ENCODE measurements at regions not wholly inside any gene's neighbourhood (a gene's known extent, or its start where the extent isn't known, plus 50 kb on each side); places are given as distances from the start of the nearest gene placed in this dataset.

DNA sequence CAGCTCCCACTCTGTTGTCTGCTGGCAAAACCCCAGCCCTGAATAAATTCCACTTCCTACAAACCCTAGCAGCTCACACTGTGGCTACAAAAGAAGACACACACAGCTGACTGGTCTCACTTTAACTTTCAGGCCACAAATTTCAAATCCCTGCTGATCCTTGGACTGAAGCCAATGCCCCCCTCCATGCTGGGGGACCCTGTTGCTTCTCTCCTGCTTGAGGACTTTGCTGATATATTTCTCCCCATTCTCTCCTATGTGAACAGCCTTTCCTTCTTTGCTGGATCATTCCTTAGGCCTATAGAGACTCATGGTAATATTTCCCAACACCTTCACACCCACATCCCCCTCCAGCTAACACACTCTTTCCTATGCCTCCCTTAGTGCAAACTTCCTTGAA is 79.6 kb upstream of the ADRA1B start:
- Histone ChIP-seq H4K20me1 (replicated peaks; ENCODE audit: control insufficient read depth, extremely low read depth, insufficient read depth, low read length) (no peaks in the 10 kb centered on the region), H3K27ac (ENCODE audit: insufficient read depth, low read depth, low read length) (no peak overlapping the region), H2AFZ (ENCODE audit: low read depth, low read length) (no peak overlapping the region), H3K27me3 (ENCODE audit: control insufficient read depth in 2 of 2, insufficient read depth in 2 of 2, low read length in 2 of 2) (no peaks in the 10 kb centered on the region), H3K36me3 (ENCODE audit: control insufficient read depth in 2 of 2, extremely low read depth in 1 of 2, insufficient read depth in 2 of 2, low read length in 2 of 2) (no peaks in the 10 kb centered on the region), H3K4me1 (ENCODE audit: control insufficient read depth, extremely low read depth, insufficient read depth, low read length) (no peaks in the 10 kb centered on the region), H3K79me2 (ENCODE audit: control insufficient read depth, insufficient read depth, low read length) (no peaks in the 10 kb centered on the region), H3K4me2 (ENCODE audit: insufficient read depth, low read length) (no peak overlapping the region), H3K4me3 (replicated peaks in 1 of 3; ENCODE audit: insufficient read depth in 1 of 3, low read depth in 1 of 3, low read length in 3 of 3) (no peak overlapping the region), H3K9me3 (replicated peaks; ENCODE audit: control insufficient read depth, insufficient read depth, low read length) (no peaks in the 10 kb centered on the region), H3K9ac (replicated peaks; ENCODE audit: extremely low read depth, insufficient read depth, low read length) (no peak overlapping the region), H3K9me1 (replicated peaks; ENCODE audit: control insufficient read depth, extremely low read depth, insufficient read depth, low read length) (no peaks in the 10 kb centered on the region)
- FAIRE-seq (no peak), DNase-seq (ENCODE audit: low read depth, low spot score) (no peak)
- BruUV-seq (replicated peaks) = no TSS peak
- ChIA-PET POLR2A (no interaction called here), CTCF (no interaction called here)
- TF ChIP-seq POLR2A (IDR thresholded peaks at IDR 0.05; ENCODE audit: low read depth, low read length) = no peak
- no peak for TF ChIP-seq EZH2 (IDR thresholded peaks at IDR 0.05; ENCODE audit: borderline replicate concordance, low read depth, low read length, severe bottlenecking)
- no peak for TF ChIP-seq CTCF (IDR thresholded peaks at IDR 0.05; ENCODE audit: extremely low read depth in 1 of 2, insufficient read depth in 1 of 2, low read depth in 1 of 2, low read length in 2 of 2)
- TF ChIP-seq POLR2AphosphoS5 (IDR thresholded peaks at IDR 0.05; ENCODE audit: insufficient read depth, low read depth, low read length) = no peak
- dilution Hi-C loops (cut with MboI; ENCODE audit: extremely low pct_ligation_motif_present, low sequenced_read_pairs) = no loop called here
- intact Hi-C loops (cut with micrococcal nuclease) = no loop called here

- H3K36me3 ChIP-seq (ENCODE audit: control insufficient read depth in 2 of 2, extremely low read depth in 1 of 2, insufficient read depth in 2 of 2, low read length in 2 of 2) = no peaks in the 10 kb centered on the region
- no TSS peak for BruUV-seq (replicated peaks)
- TF ChIP-seq POLR2A (IDR thresholded peaks at IDR 0.05; ENCODE audit: low read depth, low read length) = no peak
- no peak for TF ChIP-seq EZH2 (IDR thresholded peaks at IDR 0.05; ENCODE audit: borderline replicate concordance, low read depth, low read length, severe bottlenecking)
- TF ChIP-seq FOS (IDR thresholded peaks at IDR 0.05; ENCODE audit: borderline replicate concordance, insufficient read depth, low read length) = no peak
- no peak for TF ChIP-seq JUN (IDR thresholded peaks at IDR 0.05; ENCODE audit: borderline replicate concordance, insufficient read depth, insufficient read length, low read depth)
- no peaks in the 10 kb centered on the region for H3K9me1 ChIP-seq (replicated peaks; ENCODE audit: control insufficient read depth, extremely low read depth, insufficient read depth, low read length)
- no peak overlapping the region for H3K27ac ChIP-seq (ENCODE audit: insufficient read depth, low read depth, low read length)
- H2AFZ ChIP-seq (ENCODE audit: low read depth, low read length) = no peak overlapping the region
- H3K79me2 ChIP-seq (ENCODE audit: control insufficient read depth, insufficient read depth, low read length) = no peaks in the 10 kb centered on the region
- dilution Hi-C loops (cut with MboI; ENCODE audit: extremely low pct_ligation_motif_present, low sequenced_read_pairs) (no loop called here), intact Hi-C loops (cut with micrococcal nuclease) (no loop called here)
- H3K27me3 ChIP-seq (ENCODE audit: control insufficient read depth in 2 of 2, insufficient read depth in 2 of 2, low read length in 2 of 2) = no peaks in the 10 kb centered on the region
- no peak for DNase-seq (ENCODE audit: low read depth, low spot score)
- no peaks in the 10 kb centered on the region for H3K9me3 ChIP-seq (replicated peaks; ENCODE audit: control insufficient read depth, insufficient read depth, low read length)
- CTCF ChIA-PET = no interaction called here
- no peaks in the 10 kb centered on the region for H3K4me1 ChIP-seq (ENCODE audit: control insufficient read depth, extremely low read depth, insufficient read depth, low read length)
- no peaks in the 10 kb centered on the region for H4K20me1 ChIP-seq (replicated peaks; ENCODE audit: control insufficient read depth, extremely low read depth, insufficient read depth, low read length)
- H3K9ac ChIP-seq (replicated peaks; ENCODE audit: extremely low read depth, insufficient read depth, low read length) = no peak overlapping the region
- H3K4me3 ChIP-seq (replicated peaks in 1 of 3; ENCODE audit: insufficient read depth in 1 of 3, low read depth in 1 of 3, low read length in 3 of 3) = no peak overlapping the region
- FAIRE-seq = no peak
- no peak overlapping the region for H3K4me2 ChIP-seq (ENCODE audit: insufficient read depth, low read length)
- POLR2A ChIA-PET = no interaction called here
Measured at GRCh38 chr5:159837860-159838259, 78.4 kb upstream of the ADRA1B start.
